ENCODE measurements at regions not wholly inside any gene's neighbourhood (a gene's known extent, or its start where the extent isn't known, plus 50 kb on each side); places are given as distances from the start of the nearest gene placed in this dataset.

- TF ChIP-seq CTCF (IDR thresholded peaks at IDR 0.05) = no peak
- no peak for TF ChIP-seq POLR2A (IDR thresholded peaks at IDR 0.05)
These were observed 181.1 kb upstream of the UBL3 start for GRCh38 chr13:30031488-30031887.
